SK-N-SH (cell line): ENCODE measurements at regions not wholly inside any gene's neighbourhood (a gene's known extent, or its start where the extent isn't known, plus 50 kb on each side); places are given as distances from the start of the nearest gene placed in this dataset.

ENCODE experiments used
- CTCF ChIA-PET: fragments of 300-600, 350-600 bp; formaldehyde crosslinking; extraction: SDS; loops from one replicate; lab custom pipeline; 2021; lab: Yijun Ruan, JAX
- POLR2A ChIA-PET: fragments of 350-600 bp; sonication (Branson Sonifier 250); formaldehyde crosslinking; extraction: SDS; loops from one replicate; lab custom pipeline; 2020; ENCODE audit warnings: antibody characterized with exemption, inconsistent platforms; lab: Yijun Ruan, JAX
- DNase-seq: peaks from one replicate; pipeline ENCODE4 v3.0.0; 2012
- H2AFZ ChIP-seq: fragments of 200-600 bp; sonication (generic); 2 replicates; pipeline ENCODE4 v1.8.1; 2016; ENCODE audit warnings: antibody characterized with exemption, mild to moderate bottlenecking, low read depth
- H3F3A ChIP-seq: fragments of 200-600 bp; sonication (generic); replicated peaks from 2 replicates; pipeline ENCODE3; 2016; ENCODE audit warnings: antibody characterized with exemption, mild to moderate bottlenecking; ENCODE audit not compliant: insufficient read depth
- H3K27ac ChIP-seq, 2 experiments: fragments of 200-500 bp in 1 of 2; fragments of 200-600 bp in 1 of 2; sonication (Bioruptor generic) in 1 of 2; sonication (generic), shearing (Covaris generic) in 1 of 2; 2 replicates each; pipeline versions ENCODE4 v1.5.1 to v1.6.1; 2014 to 2016; ENCODE audit warnings: low read depth in 2 of 2, inconsistent platforms in 1 of 2, low read length in 1 of 2, mild to moderate bottlenecking in 1 of 2, mixed read lengths in 1 of 2
- H3K27me3 ChIP-seq: fragments of 200-600 bp; sonication (generic), shearing (Covaris generic); 2 replicates; pipeline ENCODE4 v1.6.1; 2016; ENCODE audit warnings: mixed run types; ENCODE audit not compliant: insufficient read depth
- H3K36me3 ChIP-seq, 2 experiments: fragments of 200-500 bp in 1 of 2; fragments of 200-600 bp in 1 of 2; sonication (Bioruptor generic) in 1 of 2; sonication (generic) in 1 of 2; replicated peaks in 1 of 2; 2 replicates each; pipeline versions ENCODE3 to v1.5.1; 2014 to 2016; ENCODE audit warnings: low read length in 1 of 2, mild to moderate bottlenecking in 1 of 2; ENCODE audit not compliant: insufficient read depth in 2 of 2, control insufficient read depth in 1 of 2
- H3K4me1 ChIP-seq, 2 experiments: fragments of 200-500 bp in 1 of 2; fragments of 200-600 bp in 1 of 2; sonication (Bioruptor generic) in 1 of 2; sonication (generic), shearing (Covaris generic) in 1 of 2; 2 replicates each; pipeline versions ENCODE4 v1.5.1 to v1.6.1; 2014 to 2016; ENCODE audit warnings: low read depth in 1 of 2, low read length in 1 of 2, mixed run types in 1 of 2; ENCODE audit not compliant: insufficient read depth in 2 of 2, control insufficient read depth in 1 of 2
- H3K4me2 ChIP-seq: fragments of 200-600 bp; sonication (generic), shearing (Covaris generic); 2 replicates; pipeline ENCODE4 v1.6.1; 2017; ENCODE audit warnings: mixed run types
- H3K4me3 ChIP-seq, 2 experiments: fragments of 200-500 bp in 1 of 2; fragments of 200-600 bp in 1 of 2; sonication (Bioruptor generic) in 1 of 2; sonication (generic), shearing (Covaris generic) in 1 of 2; 2 replicates each; pipeline versions ENCODE4 v1.5.1 to v1.8.1; 2014 to 2016; ENCODE audit warnings: low read depth in 2 of 2, inconsistent platforms in 1 of 2, low read length in 1 of 2, mild to moderate bottlenecking in 1 of 2, mixed read lengths in 1 of 2, moderate library complexity in 1 of 2
- H3K79me2 ChIP-seq: fragments of 200-600 bp; sonication (generic); 2 replicates; pipeline ENCODE4 v1.8.1; 2017; ENCODE audit warnings: mild to moderate bottlenecking; ENCODE audit not compliant: insufficient read depth
- H3K9ac ChIP-seq: fragments of 200-600 bp; sonication (generic); 2 replicates; pipeline ENCODE4 v1.6.1; 2017; ENCODE audit warnings: mixed run types
- H3K9me2 ChIP-seq: fragments of 200-600 bp; sonication (generic); 2 replicates; pipeline ENCODE4 v1.6.1; 2017; ENCODE audit warnings: mixed run types
- H3K9me3 ChIP-seq: fragments of 200-600 bp; sonication (generic); 2 replicates; pipeline ENCODE4 v1.6.1; 2017; ENCODE audit warnings: mixed run types, mild to moderate bottlenecking, moderate library complexity
- H4K20me1 ChIP-seq: fragments of 200-600 bp; sonication (generic); 2 replicates; pipeline ENCODE4 v1.6.1; 2017; ENCODE audit warnings: mild to moderate bottlenecking, mixed run types; ENCODE audit not compliant: insufficient read depth
- EZH2phosphoT487 ChIP-seq: fragments of 200-600 bp; sonication (generic); IDR thresholded peaks from 2 replicates; pipeline ENCODE4 v1.6.1; 2017; ENCODE audit warnings: low read depth, mixed run types, mild to moderate bottlenecking, antibody characterized with exemption, moderate library complexity, borderline replicate concordance
- GABPA ChIP-seq: IDR thresholded peaks from 2 replicates; pipeline ENCODE4 v1.4.0; 2012; ENCODE audit warnings: low read depth, mild to moderate bottlenecking
- JUND ChIP-seq: IDR thresholded peaks from 2 replicates; pipeline ENCODE4 v1.4.0; 2012
- MXI1 ChIP-seq: IDR thresholded peaks from 2 replicates; pipeline ENCODE4 v1.6.1; 2012; ENCODE audit warnings: mild to moderate bottlenecking, low read depth, low read length, improper control_type of control experiment
- RAD21 ChIP-seq: IDR thresholded peaks from 2 replicates; pipeline ENCODE4 v1.6.1; 2012; ENCODE audit warnings: mild to moderate bottlenecking, low read length
- RXRA ChIP-seq: IDR thresholded peaks from 2 replicates; pipeline ENCODE4 v1.4.0; 2012; ENCODE audit warnings: low read depth, mild to moderate bottlenecking, borderline replicate concordance
- SIN3A ChIP-seq: IDR thresholded peaks from 2 replicates; pipeline ENCODE4 v1.6.1; 2012; ENCODE audit warnings: low read depth, mild to moderate bottlenecking, low read length, moderate library complexity, borderline replicate concordance
- WGBS: methylation state at CpG from one replicate; pipeline ENCODE4 v1.1.6; 2017; ENCODE audit warnings: low lambda C conversion rate; 5-methylcytosine and 5-hydroxymethylcytosine counted together
- TF ChIP-seq, protein P1 (sequence below): fragments of 200-600 bp; sonication (generic); IDR thresholded peaks from 2 replicates; pipeline ENCODE4 v1.6.1; 2017; ENCODE audit warnings: antibody characterized with exemption, mild to moderate bottlenecking, moderate library complexity
- TF ChIP-seq, protein P2 (sequence below): fragments of 150-350 bp; IDR thresholded peaks from 2 replicates; pipeline ENCODE4 v1.6.1; 2017; ENCODE audit warnings: antibody characterized with exemption, low read length, low read depth, borderline replicate concordance
- TF ChIP-seq, protein P3 (sequence below): IDR thresholded peaks from 2 replicates; pipeline ENCODE4 v1.6.1; 2012; ENCODE audit warnings: mild to moderate bottlenecking, low read depth, low read length, moderate library complexity

DNA sequence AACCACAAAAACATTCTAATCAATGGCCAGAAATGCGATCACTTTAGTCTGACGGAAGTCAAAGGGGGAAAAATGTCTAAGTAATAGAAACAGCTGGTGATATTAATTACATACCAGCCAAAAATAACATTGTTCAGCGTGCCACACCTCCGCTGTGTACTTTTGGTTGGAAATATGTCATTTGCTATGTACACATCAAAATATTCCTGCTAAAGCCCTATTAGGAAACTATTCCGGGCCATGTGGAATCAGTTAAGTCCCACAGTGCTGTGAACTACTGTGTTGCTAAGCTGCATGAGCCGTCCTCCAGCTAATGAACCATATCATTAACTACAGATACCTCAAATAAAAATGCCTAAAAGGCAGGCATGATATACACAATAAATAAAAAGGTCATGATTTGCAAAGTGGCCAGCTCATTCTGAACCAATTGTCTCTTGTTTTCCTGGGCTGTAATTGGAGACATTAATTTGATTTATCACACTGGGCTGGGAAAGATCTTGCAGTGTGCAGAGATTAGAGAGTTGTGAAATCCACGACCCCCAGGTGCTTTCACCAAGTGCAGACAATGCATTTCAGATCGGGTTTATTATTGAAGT lies 200.5 kb upstream of the LRTM1 start (continued):
- TF ChIP-seq RXRA (no peak), MXI1 (no peak), GABPA (no peak)

DNA sequence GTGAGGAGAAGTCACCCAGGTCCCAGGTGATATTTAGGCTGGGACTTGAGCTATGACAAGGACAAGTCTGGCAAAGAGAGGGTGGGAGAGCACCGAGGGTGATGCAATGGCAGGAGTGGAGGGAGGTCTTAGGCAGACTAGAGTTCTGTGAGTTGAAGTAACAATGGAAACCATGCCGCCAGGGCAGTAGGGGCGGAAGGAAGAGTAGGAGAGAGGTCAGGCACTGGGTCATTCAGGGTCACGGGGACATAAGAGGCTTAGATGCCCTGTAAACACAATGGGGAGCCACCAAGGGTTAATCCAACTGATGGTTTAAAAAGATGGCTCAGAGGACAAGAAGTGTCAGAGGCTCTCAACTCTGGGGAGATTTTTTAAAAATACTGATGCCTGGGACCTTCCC lies 199.7 kb upstream of the LRTM1 start:
- Histone ChIP-seq H3K9me2 (no peaks in the 10 kb centered on the region), H3K79me2 (no peaks in the 10 kb centered on the region), H2AFZ (no peak overlapping the region), H4K20me1 (no peaks in the 10 kb centered on the region), H3K27me3 (no peaks in the 10 kb centered on the region), H3K4me1 (peaks cover 0 to 16% of the 10 kb centered on the region in 2 experiments; a peak in 2 of 4 replicates), H3F3A (no peaks in the 10 kb centered on the region)
- POLR2A ChIA-PET, result no interaction called here
- 86% methylated on average over 4 of the region's 4 CpGs for WGBS
- CTCF ChIA-PET, result no interaction called here
- DNase-seq, result no peak
- TF ChIP-seq, protein P1, sequence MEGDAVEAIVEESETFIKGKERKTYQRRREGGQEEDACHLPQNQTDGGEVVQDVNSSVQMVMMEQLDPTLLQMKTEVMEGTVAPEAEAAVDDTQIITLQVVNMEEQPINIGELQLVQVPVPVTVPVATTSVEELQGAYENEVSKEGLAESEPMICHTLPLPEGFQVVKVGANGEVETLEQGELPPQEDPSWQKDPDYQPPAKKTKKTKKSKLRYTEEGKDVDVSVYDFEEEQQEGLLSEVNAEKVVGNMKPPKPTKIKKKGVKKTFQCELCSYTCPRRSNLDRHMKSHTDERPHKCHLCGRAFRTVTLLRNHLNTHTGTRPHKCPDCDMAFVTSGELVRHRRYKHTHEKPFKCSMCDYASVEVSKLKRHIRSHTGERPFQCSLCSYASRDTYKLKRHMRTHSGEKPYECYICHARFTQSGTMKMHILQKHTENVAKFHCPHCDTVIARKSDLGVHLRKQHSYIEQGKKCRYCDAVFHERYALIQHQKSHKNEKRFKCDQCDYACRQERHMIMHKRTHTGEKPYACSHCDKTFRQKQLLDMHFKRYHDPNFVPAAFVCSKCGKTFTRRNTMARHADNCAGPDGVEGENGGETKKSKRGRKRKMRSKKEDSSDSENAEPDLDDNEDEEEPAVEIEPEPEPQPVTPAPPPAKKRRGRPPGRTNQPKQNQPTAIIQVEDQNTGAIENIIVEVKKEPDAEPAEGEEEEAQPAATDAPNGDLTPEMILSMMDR, result no peak
- TF ChIP-seq MXI1 (no peak), GABPA (no peak), RAD21 (no peak), JUND (no peak), SIN3A (no peak), EZH2phosphoT487 (no peak)
- TF ChIP-seq, protein P2, sequence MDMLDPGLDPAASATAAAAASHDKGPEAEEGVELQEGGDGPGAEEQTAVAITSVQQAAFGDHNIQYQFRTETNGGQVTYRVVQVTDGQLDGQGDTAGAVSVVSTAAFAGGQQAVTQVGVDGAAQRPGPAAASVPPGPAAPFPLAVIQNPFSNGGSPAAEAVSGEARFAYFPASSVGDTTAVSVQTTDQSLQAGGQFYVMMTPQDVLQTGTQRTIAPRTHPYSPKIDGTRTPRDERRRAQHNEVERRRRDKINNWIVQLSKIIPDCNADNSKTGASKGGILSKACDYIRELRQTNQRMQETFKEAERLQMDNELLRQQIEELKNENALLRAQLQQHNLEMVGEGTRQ, result no peak
- TF ChIP-seq, protein P3, sequence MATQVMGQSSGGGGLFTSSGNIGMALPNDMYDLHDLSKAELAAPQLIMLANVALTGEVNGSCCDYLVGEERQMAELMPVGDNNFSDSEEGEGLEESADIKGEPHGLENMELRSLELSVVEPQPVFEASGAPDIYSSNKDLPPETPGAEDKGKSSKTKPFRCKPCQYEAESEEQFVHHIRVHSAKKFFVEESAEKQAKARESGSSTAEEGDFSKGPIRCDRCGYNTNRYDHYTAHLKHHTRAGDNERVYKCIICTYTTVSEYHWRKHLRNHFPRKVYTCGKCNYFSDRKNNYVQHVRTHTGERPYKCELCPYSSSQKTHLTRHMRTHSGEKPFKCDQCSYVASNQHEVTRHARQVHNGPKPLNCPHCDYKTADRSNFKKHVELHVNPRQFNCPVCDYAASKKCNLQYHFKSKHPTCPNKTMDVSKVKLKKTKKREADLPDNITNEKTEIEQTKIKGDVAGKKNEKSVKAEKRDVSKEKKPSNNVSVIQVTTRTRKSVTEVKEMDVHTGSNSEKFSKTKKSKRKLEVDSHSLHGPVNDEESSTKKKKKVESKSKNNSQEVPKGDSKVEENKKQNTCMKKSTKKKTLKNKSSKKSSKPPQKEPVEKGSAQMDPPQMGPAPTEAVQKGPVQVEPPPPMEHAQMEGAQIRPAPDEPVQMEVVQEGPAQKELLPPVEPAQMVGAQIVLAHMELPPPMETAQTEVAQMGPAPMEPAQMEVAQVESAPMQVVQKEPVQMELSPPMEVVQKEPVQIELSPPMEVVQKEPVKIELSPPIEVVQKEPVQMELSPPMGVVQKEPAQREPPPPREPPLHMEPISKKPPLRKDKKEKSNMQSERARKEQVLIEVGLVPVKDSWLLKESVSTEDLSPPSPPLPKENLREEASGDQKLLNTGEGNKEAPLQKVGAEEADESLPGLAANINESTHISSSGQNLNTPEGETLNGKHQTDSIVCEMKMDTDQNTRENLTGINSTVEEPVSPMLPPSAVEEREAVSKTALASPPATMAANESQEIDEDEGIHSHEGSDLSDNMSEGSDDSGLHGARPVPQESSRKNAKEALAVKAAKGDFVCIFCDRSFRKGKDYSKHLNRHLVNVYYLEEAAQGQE, result no peak
- TF ChIP-seq, all 33 proteins: peak for 0
- no peak overlapping the region for H3K4me2 ChIP-seq
- H3K36me3 ChIP-seq, result no peaks in the 10 kb centered on the region
- H3K9ac ChIP-seq, result no peak overlapping the region
- no peak overlapping the region for H3K4me3 ChIP-seq
- H3K27ac ChIP-seq, result no peak overlapping the region
- H3K9me3 ChIP-seq, result no peaks in the 10 kb centered on the region
